HEK293 (cell line): ENCODE measurements at regions not wholly inside any gene's neighbourhood (a gene's known extent, or its start where the extent isn't known, plus 50 kb on each side); places are given as distances from the start of the nearest gene placed in this dataset.

Experiments used
- GLI2 ChIP-seq: fragments of 450-650 bp; formaldehyde crosslinking; IDR thresholded peaks from 2 replicates; pipeline ENCODE4; 2017; ENCODE audit warnings: missing biosample characterization, missing genetic modification characterization, low read depth, borderline replicate concordance
- ZNF629 ChIP-seq: fragments of 450-650 bp; formaldehyde crosslinking; IDR thresholded peaks from 2 replicates; pipeline ENCODE4 v1.5.1; 2017; ENCODE audit warnings: missing biosample characterization, missing genetic modification characterization
- TF ChIP-seq, protein P1 (sequence below): fragments of 450-650 bp; formaldehyde crosslinking; IDR thresholded peaks from 2 replicates; pipeline ENCODE4 v1.5.1; 2016; ENCODE audit warnings: missing biosample characterization, missing genetic modification characterization
- TF ChIP-seq, protein P2 (sequence below): fragments of 450-650 bp; formaldehyde crosslinking; IDR thresholded peaks from 2 replicates; pipeline ENCODE4 v1.5.1; 2016; ENCODE audit warnings: missing biosample characterization, missing genetic modification characterization
- TF ChIP-seq, protein P3 (sequence below): fragments of 450-650 bp; formaldehyde crosslinking; IDR thresholded peaks from 2 replicates; pipeline ENCODE4 v1.5.1; 2016; ENCODE audit warnings: missing biosample characterization, missing genetic modification characterization, low read depth
- TF ChIP-seq, protein P4 (sequence below): sonication (generic); formaldehyde crosslinking; IDR thresholded peaks from 2 replicates; pipeline ENCODE4 v1.8.1; 2022; ENCODE audit warnings: mild to moderate bottlenecking, moderate library complexity, missing genetic modification reagents
- TF ChIP-seq, protein P5 (sequence below): fragments of 450-650 bp; formaldehyde crosslinking; IDR thresholded peaks from 2 replicates; pipeline ENCODE4 v1.5.1; 2016; ENCODE audit warnings: missing biosample characterization, missing genetic modification characterization
- TF ChIP-seq, protein P6 (sequence below): fragments of 450-650 bp; formaldehyde crosslinking; IDR thresholded peaks from 2 replicates; pipeline ENCODE4 v1.5.1; 2017; ENCODE audit warnings: missing biosample characterization, missing genetic modification characterization

GRCh38 chr1:168634951-168635532, 58.6 kb downstream of the XCL1 start:
- TF ChIP-seq, protein P1, sequence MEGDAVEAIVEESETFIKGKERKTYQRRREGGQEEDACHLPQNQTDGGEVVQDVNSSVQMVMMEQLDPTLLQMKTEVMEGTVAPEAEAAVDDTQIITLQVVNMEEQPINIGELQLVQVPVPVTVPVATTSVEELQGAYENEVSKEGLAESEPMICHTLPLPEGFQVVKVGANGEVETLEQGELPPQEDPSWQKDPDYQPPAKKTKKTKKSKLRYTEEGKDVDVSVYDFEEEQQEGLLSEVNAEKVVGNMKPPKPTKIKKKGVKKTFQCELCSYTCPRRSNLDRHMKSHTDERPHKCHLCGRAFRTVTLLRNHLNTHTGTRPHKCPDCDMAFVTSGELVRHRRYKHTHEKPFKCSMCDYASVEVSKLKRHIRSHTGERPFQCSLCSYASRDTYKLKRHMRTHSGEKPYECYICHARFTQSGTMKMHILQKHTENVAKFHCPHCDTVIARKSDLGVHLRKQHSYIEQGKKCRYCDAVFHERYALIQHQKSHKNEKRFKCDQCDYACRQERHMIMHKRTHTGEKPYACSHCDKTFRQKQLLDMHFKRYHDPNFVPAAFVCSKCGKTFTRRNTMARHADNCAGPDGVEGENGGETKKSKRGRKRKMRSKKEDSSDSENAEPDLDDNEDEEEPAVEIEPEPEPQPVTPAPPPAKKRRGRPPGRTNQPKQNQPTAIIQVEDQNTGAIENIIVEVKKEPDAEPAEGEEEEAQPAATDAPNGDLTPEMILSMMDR (tag by site-specific recombination), result no peak
- TF ChIP-seq, protein P2, sequence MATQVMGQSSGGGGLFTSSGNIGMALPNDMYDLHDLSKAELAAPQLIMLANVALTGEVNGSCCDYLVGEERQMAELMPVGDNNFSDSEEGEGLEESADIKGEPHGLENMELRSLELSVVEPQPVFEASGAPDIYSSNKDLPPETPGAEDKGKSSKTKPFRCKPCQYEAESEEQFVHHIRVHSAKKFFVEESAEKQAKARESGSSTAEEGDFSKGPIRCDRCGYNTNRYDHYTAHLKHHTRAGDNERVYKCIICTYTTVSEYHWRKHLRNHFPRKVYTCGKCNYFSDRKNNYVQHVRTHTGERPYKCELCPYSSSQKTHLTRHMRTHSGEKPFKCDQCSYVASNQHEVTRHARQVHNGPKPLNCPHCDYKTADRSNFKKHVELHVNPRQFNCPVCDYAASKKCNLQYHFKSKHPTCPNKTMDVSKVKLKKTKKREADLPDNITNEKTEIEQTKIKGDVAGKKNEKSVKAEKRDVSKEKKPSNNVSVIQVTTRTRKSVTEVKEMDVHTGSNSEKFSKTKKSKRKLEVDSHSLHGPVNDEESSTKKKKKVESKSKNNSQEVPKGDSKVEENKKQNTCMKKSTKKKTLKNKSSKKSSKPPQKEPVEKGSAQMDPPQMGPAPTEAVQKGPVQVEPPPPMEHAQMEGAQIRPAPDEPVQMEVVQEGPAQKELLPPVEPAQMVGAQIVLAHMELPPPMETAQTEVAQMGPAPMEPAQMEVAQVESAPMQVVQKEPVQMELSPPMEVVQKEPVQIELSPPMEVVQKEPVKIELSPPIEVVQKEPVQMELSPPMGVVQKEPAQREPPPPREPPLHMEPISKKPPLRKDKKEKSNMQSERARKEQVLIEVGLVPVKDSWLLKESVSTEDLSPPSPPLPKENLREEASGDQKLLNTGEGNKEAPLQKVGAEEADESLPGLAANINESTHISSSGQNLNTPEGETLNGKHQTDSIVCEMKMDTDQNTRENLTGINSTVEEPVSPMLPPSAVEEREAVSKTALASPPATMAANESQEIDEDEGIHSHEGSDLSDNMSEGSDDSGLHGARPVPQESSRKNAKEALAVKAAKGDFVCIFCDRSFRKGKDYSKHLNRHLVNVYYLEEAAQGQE (tag by site-specific recombination), result no peak
- TF ChIP-seq ZNF629 (tag by site-specific recombination), result no peak
- TF ChIP-seq, protein P3, sequence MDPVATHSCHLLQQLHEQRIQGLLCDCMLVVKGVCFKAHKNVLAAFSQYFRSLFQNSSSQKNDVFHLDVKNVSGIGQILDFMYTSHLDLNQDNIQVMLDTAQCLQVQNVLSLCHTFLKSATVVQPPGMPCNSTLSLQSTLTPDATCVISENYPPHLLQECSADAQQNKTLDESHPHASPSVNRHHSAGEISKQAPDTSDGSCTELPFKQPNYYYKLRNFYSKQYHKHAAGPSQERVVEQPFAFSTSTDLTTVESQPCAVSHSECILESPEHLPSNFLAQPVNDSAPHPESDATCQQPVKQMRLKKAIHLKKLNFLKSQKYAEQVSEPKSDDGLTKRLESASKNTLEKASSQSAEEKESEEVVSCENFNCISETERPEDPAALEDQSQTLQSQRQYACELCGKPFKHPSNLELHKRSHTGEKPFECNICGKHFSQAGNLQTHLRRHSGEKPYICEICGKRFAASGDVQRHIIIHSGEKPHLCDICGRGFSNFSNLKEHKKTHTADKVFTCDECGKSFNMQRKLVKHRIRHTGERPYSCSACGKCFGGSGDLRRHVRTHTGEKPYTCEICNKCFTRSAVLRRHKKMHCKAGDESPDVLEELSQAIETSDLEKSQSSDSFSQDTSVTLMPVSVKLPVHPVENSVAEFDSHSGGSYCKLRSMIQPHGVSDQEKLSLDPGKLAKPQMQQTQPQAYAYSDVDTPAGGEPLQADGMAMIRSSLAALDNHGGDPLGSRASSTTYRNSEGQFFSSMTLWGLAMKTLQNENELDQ (tag by site-specific recombination), result no peak
- TF ChIP-seq, protein P4, sequence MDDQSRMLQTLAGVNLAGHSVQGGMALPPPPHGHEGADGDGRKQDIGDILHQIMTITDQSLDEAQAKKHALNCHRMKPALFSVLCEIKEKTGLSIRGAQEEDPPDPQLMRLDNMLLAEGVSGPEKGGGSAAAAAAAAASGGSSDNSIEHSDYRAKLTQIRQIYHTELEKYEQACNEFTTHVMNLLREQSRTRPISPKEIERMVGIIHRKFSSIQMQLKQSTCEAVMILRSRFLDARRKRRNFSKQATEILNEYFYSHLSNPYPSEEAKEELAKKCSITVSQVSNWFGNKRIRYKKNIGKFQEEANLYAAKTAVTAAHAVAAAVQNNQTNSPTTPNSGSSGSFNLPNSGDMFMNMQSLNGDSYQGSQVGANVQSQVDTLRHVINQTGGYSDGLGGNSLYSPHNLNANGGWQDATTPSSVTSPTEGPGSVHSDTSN (CRISPR knock-in tag), result no peak
- TF ChIP-seq GLI2 (tag by site-specific recombination), result no peak
- TF ChIP-seq, protein P5, sequence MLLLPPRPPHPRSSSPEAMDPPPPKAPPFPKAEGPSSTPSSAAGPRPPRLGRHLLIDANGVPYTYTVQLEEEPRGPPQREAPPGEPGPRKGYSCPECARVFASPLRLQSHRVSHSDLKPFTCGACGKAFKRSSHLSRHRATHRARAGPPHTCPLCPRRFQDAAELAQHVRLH (tag by site-specific recombination), result no peak
- TF ChIP-seq, protein P6, sequence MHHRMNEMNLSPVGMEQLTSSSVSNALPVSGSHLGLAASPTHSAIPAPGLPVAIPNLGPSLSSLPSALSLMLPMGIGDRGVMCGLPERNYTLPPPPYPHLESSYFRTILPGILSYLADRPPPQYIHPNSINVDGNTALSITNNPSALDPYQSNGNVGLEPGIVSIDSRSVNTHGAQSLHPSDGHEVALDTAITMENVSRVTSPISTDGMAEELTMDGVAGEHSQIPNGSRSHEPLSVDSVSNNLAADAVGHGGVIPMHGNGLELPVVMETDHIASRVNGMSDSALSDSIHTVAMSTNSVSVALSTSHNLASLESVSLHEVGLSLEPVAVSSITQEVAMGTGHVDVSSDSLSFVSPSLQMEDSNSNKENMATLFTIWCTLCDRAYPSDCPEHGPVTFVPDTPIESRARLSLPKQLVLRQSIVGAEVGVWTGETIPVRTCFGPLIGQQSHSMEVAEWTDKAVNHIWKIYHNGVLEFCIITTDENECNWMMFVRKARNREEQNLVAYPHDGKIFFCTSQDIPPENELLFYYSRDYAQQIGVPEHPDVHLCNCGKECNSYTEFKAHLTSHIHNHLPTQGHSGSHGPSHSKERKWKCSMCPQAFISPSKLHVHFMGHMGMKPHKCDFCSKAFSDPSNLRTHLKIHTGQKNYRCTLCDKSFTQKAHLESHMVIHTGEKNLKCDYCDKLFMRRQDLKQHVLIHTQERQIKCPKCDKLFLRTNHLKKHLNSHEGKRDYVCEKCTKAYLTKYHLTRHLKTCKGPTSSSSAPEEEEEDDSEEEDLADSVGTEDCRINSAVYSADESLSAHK, result no peak
